A549 (cell line): ENCODE measurements at regions not wholly inside any gene's neighbourhood (a gene's known extent, or its start where the extent isn't known, plus 50 kb on each side); places are given as distances from the start of the nearest gene placed in this dataset.

Experiments
- ATAC-seq, 2 experiments: fragments of 200-7000 bp in 1 of 2; fragments of >200 bp in 1 of 2; cut with Nextera tagmentation in 1 of 2; cut with Tn5 transposase in 1 of 2; 3 replicates each; pipeline versions ENCODE4 v1.8.0 to v1.9.1; 2018 to 2020; ENCODE audit warnings: mild to moderate bottlenecking in 1 of 2, moderate library complexity in 1 of 2
- CTCF ChIA-PET: fragments of 300-600 bp; sonication (Branson Sonifier 250); formaldehyde crosslinking; extraction: SDS; loops from one replicate; lab custom pipeline; 2021; ENCODE audit warnings: antibody characterized with exemption, inconsistent platforms; lab: Yijun Ruan, JAX
- POLR2A ChIA-PET: fragments of 350-600 bp; formaldehyde crosslinking; extraction: SDS; loops from one replicate; lab custom pipeline; 2021; ENCODE audit warnings: antibody characterized with exemption, inconsistent platforms; lab: Yijun Ruan, JAX
- DNase-seq, 2 experiments: peaks; one replicate each; pipeline versions ENCODE4 v3.0.0 to v3.0.0-alpha.2; 2011 to 2016; ENCODE audit warnings: low read depth in 1 of 2, low spot score in 1 of 2
- FAIRE-seq: peaks from 2 replicates; lab custom pipeline; 2011; peaks lifted over from hg19 to GRCh38; lab: Jason Lieb, UNC
- H3K27ac ChIP-seq, 2 experiments: fragments of >200 bp; sonication (Bioruptor Twin); formaldehyde crosslinking; 3 replicates each; pipeline ENCODE4 v1.5.1; 2016 to 2017
- H3K4me1 ChIP-seq: fragments of >200 bp; sonication (Bioruptor Twin); formaldehyde crosslinking; 3 replicates; pipeline ENCODE4 v1.6.1; 2016
- H3K4me2 ChIP-seq: fragments of >200 bp; sonication (Bioruptor Twin); formaldehyde crosslinking; 3 replicates; pipeline ENCODE4 v1.6.1; 2016
- H3K4me3 ChIP-seq: fragments of >200 bp; sonication (Bioruptor Twin); formaldehyde crosslinking; 3 replicates; pipeline ENCODE4 v1.5.1; 2016
- H3K9me3 ChIP-seq: fragments of >200 bp; sonication (Bioruptor Twin); formaldehyde crosslinking; 3 replicates; pipeline ENCODE4 v1.6.1; 2016
- RCOR1 ChIP-seq: fragments of 150-350 bp; IDR thresholded peaks from 2 replicates; pipeline ENCODE4 v1.6.1; 2014; ENCODE audit warnings: antibody characterized with exemption, low read length, low read depth
- ZFP36 ChIP-seq: fragments of 450-650 bp; IDR thresholded peaks from 2 replicates; pipeline ENCODE4 v1.6.1; 2014; ENCODE audit warnings: borderline replicate concordance; ENCODE audit not compliant: partially characterized antibody
- WGBS: methylation state at CpG from one replicate; pipeline ENCODE4 v1.1.6; 2017; ENCODE audit errors: missing lambda C conversion rate; 5-methylcytosine and 5-hydroxymethylcytosine counted together
- small RNA-seq, 6 experiments: library from RNA; depleted of rRNA; stranded (forward); fragments of <200 nt; gene quantifications; one replicate each; pipeline ENCODE3, GENCODE V24; 2012
- TF ChIP-seq, protein P1 (sequence below): fragments of >200 bp; sonication (Bioruptor Twin); formaldehyde crosslinking; IDR thresholded peaks from 2 replicates; pipeline ENCODE4 v1.6.1; 2016

DNA sequence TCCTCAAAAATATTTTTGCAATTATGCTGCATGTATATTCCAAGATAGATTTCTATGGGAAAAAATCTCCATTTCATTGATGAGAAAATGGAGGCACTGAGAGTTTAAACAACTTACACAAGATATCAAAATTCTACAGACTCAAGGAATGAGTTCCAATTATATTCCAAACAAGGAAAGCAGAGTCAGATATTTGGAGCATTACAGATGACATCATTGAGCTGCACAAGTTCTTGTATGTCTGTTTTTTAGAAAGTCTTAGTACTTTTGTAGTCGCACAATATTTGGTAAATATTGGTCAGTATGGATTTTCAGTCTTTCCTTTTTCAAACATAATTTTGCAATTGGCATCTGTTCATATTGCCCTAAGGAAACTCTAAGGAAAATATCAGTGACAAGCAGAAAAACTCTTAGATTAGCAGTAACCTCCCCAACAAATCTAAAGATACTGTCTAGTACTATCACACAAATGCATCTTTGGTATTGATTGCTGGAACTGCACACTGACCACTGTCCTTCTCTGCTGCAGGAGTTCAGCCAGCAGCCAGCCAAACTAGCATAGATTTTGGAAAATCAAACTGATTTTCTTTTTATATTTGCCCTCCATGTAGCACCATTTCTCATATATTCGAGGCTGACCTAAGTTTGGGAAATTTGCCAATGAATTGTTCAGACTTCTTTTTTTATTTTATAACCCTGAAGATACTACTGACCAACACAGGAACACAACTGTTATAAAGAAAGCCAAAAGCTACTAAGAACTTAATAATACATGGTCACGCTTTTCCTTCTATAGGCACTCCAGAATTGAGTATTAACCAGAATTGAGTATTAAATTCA, 51.7 kb upstream of the TBX18 start:
- no peaks in the 10 kb centered on the region for H3K9me3 ChIP-seq
- no peak overlapping the region for H3K4me2 ChIP-seq
- H3K4me3 ChIP-seq: no peak overlapping the region
- POLR2A ChIA-PET: no interaction called here
- 72% methylated on average over 3 of the region's 3 CpGs for WGBS
- no peak overlapping the region for H3K27ac ChIP-seq
- CTCF ChIA-PET: interaction anchor here (0.6 to 1.7 kb wide), 2 partner anchors 41 to 86 kb away, joined by 3 to 4 read pairs; no protein-coding TSS in a partner anchor
- DNase-seq (no peak), ATAC-seq (no peak), FAIRE-seq (no peak)
- H3K4me1 ChIP-seq: no peaks in the 10 kb centered on the region
- TF ChIP-seq ZFP36 (no peak), RCOR1 (no peak)
- TF ChIP-seq, protein P1, sequence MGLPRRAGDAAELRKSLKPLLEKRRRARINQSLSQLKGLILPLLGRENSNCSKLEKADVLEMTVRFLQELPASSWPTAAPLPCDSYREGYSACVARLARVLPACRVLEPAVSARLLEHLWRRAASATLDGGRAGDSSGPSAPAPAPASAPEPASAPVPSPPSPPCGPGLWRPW: no peak

Small RNA genes in the stretch of these regions (small RNA-seq; reads per million reads assigned to genes)
- 0 reads per million in 6 experiments for gene AL109941.1
